HepG2 (cell line): ENCODE measurements at regions not wholly inside any gene's neighbourhood (a gene's known extent, or its start where the extent isn't known, plus 50 kb on each side); places are given as distances from the start of the nearest gene placed in this dataset.

Experiments used
- ATAC-seq: fragments of 200-7000 bp; cut with Tn5 transposase; 3 replicates; pipeline ENCODE4 v1.9.1; 2020; ENCODE audit warnings: mild to moderate bottlenecking, moderate library complexity
- BruUV-seq: library from RNA; stranded (reverse); fragments of 400-500 nt; replicated peaks from 2 replicates; lab custom pipeline; 2021; lab: Mats Ljungman, UMichigan
- CTCF ChIA-PET: fragments of 300-600 bp; formaldehyde crosslinking; extraction: SDS; loops from one replicate; lab custom pipeline; 2021; ENCODE audit warnings: low total read pairs, inconsistent platforms, low intra/inter-chr PET ratio; lab: Yijun Ruan, JAX
- POLR2A ChIA-PET: fragments of 350-600 bp; sonication (Branson Sonifier 250); formaldehyde crosslinking; loops from one replicate; lab custom pipeline; 2020; ENCODE audit warnings: antibody characterized with exemption, inconsistent platforms; lab: Yijun Ruan, JAX
- DNase-seq: peaks from one replicate; pipeline ENCODE4 v3.0.0-alpha.2; 2015; ENCODE audit warnings: low spot score
- FAIRE-seq: peaks from 3 replicates; lab custom pipeline; 2011; peaks lifted over from hg19 to GRCh38; lab: Jason Lieb, UNC
- H2AFZ ChIP-seq: one replicate; pipeline ENCODE4 v1.6.1; 2011; ENCODE audit warnings: low read length, inconsistent platforms
- H3K27ac ChIP-seq: fragments of 300-600 bp; 3 replicates; pipeline ENCODE4 v1.8.0; 2011; ENCODE audit warnings: mixed run types, mild to moderate bottlenecking, mixed read lengths, low read length, inconsistent platforms; ENCODE audit not compliant: insufficient read depth; ENCODE audit errors: extremely low read length
- H3K27me3 ChIP-seq, 2 experiments: fragments of 200-600 bp in 1 of 2; 2 replicates in 1 of 2; 3 replicates in 1 of 2; pipeline versions ENCODE4 v1.6.0 to v1.8.0; 2011; ENCODE audit warnings: low read length in 2 of 2, mild to moderate bottlenecking in 2 of 2, moderate library complexity in 2 of 2, inconsistent platforms in 1 of 2; ENCODE audit not compliant: insufficient read depth in 2 of 2, control insufficient read depth in 1 of 2
- H3K36me3 ChIP-seq, 2 experiments: fragments of 200-600 bp in 1 of 2; replicated peaks in 1 of 2; 2 replicates in 1 of 2; 3 replicates in 1 of 2; pipeline versions ENCODE4 v1.5.1 to v1.8.0; 2011; ENCODE audit warnings: low read length in 2 of 2, inconsistent platforms in 1 of 2; ENCODE audit not compliant: insufficient read depth in 2 of 2, control insufficient read depth in 1 of 2
- H3K4me1 ChIP-seq: 2 replicates; pipeline ENCODE4 v1.5.1; 2012; ENCODE audit warnings: low read length, inconsistent platforms; ENCODE audit not compliant: insufficient read depth
- H3K4me2 ChIP-seq: 2 replicates; pipeline ENCODE4 v1.6.0; 2011; ENCODE audit warnings: low read depth, low read length, inconsistent platforms
- H3K4me3 ChIP-seq, 3 experiments: fragments of 200-600 bp in 1 of 3; sonication (generic), shearing (Covaris generic) in 1 of 3; replicated peaks in 1 of 3; 2 replicates each; pipeline ENCODE4 v1.5.1; 2011 to 2016; ENCODE audit warnings: low read length in 3 of 3, inconsistent platforms in 2 of 3, low read depth in 2 of 3, mild to moderate bottlenecking in 2 of 3, control low read depth in 1 of 3, mixed read lengths in 1 of 3; ENCODE audit not compliant: insufficient read depth in 1 of 3
- H3K79me2 ChIP-seq: one replicate; pipeline ENCODE4 v1.6.1; 2011; ENCODE audit warnings: low read length, inconsistent platforms; ENCODE audit not compliant: insufficient read depth
- H3K9ac ChIP-seq: 2 replicates; pipeline ENCODE4 v1.6.0; 2011; ENCODE audit warnings: mild to moderate bottlenecking, low read depth, low read length, inconsistent platforms; ENCODE audit not compliant: insufficient read depth
- H3K9me3 ChIP-seq: 2 replicates; pipeline ENCODE4 v1.5.1; 2012; ENCODE audit warnings: mild to moderate bottlenecking, low read length
- H4K20me1 ChIP-seq: 2 replicates; pipeline ENCODE4 v1.6.0; 2011; ENCODE audit warnings: inconsistent platforms, mild to moderate bottlenecking, low read length, moderate library complexity; ENCODE audit not compliant: insufficient read depth
- ARHGAP35 ChIP-seq: sonication (generic); formaldehyde crosslinking; IDR thresholded peaks from 2 replicates; pipeline ENCODE4 v1.9.0; 2022; ENCODE audit warnings: mild to moderate bottlenecking, inconsistent platforms, moderate library complexity, missing genetic modification reagents, borderline replicate concordance
- CBX1 ChIP-seq: IDR thresholded peaks from one replicate; pipeline ENCODE4 v1.6.1; 2016; ENCODE audit warnings: antibody characterized with exemption, low read depth
- GPBP1L1 ChIP-seq: sonication (generic); formaldehyde crosslinking; IDR thresholded peaks from 2 replicates; pipeline ENCODE4 v1.5.0; 2020; ENCODE audit warnings: mild to moderate bottlenecking, missing genetic modification reagents
- HDAC6 ChIP-seq: fragments of 200-600 bp; sonication (generic); IDR thresholded peaks from 2 replicates; pipeline ENCODE4 v1.7.0; 2017; ENCODE audit warnings: mild to moderate bottlenecking, antibody characterized with exemption, low read length, low read depth
- NFRKB ChIP-seq: fragments of 450-650 bp; IDR thresholded peaks from 2 replicates; pipeline ENCODE4 v1.6.1; 2017
- NR3C1 ChIP-seq: sonication (generic); formaldehyde crosslinking; IDR thresholded peaks from 2 replicates; pipeline ENCODE4 v1.4.0; 2020; ENCODE audit warnings: missing genetic modification reagents
- PPARG ChIP-seq: conservative IDR thresholded peaks from 2 replicates; pipeline ENCODE4 v1.6.1; 2016; ENCODE audit warnings: missing biosample characterization, missing genetic modification reagents
- SALL2 ChIP-seq: sonication (generic); formaldehyde crosslinking; IDR thresholded peaks from 2 replicates; pipeline ENCODE4 v1.8.1; 2023; ENCODE audit warnings: mild to moderate bottlenecking, missing genetic modification reagents, inconsistent platforms
- TERF1 ChIP-seq: sonication (generic); formaldehyde crosslinking; IDR thresholded peaks from 2 replicates; pipeline ENCODE4 v1.8.0; 2022; ENCODE audit warnings: mild to moderate bottlenecking, missing genetic modification reagents, moderate library complexity
- THAP11 ChIP-seq: IDR thresholded peaks from 2 replicates; pipeline ENCODE4 v1.6.1; 2016; ENCODE audit warnings: missing biosample characterization, missing genetic modification reagents
- ZNF24 ChIP-seq: fragments of 450-650 bp; IDR thresholded peaks from 2 replicates; pipeline ENCODE4 v1.6.1; 2017; ENCODE audit warnings: antibody characterized with exemption, mild to moderate bottlenecking
- ZNF276 ChIP-seq: sonication (generic); formaldehyde crosslinking; IDR thresholded peaks from 2 replicates; pipeline ENCODE4 v1.4.0; 2020; ENCODE audit warnings: mild to moderate bottlenecking, low read depth, missing genetic modification reagents
- ZNF460 ChIP-seq: sonication (generic); formaldehyde crosslinking; IDR thresholded peaks from 2 replicates; pipeline ENCODE4 v1.5.1; 2020; ENCODE audit warnings: missing genetic modification reagents, mild to moderate bottlenecking, borderline replicate concordance
- ZNF572 ChIP-seq: sonication (generic); formaldehyde crosslinking; IDR thresholded peaks from 2 replicates; pipeline ENCODE4 v1.5.1; 2020; ENCODE audit warnings: mild to moderate bottlenecking, missing genetic modification reagents
- ZNF598 ChIP-seq: sonication (generic); formaldehyde crosslinking; IDR thresholded peaks from 2 replicates; pipeline ENCODE4 v1.5.1; 2020; ENCODE audit warnings: mild to moderate bottlenecking, missing genetic modification reagents, borderline replicate concordance
- ZNF839 ChIP-seq: sonication (generic); formaldehyde crosslinking; IDR thresholded peaks from 2 replicates; pipeline ENCODE4 v1.4.0; 2020; ENCODE audit warnings: missing genetic modification reagents, mild to moderate bottlenecking, borderline replicate concordance
- WGBS: methylation state at CpG from one replicate; pipeline ENCODE4 v1.1.6; 2017; ENCODE audit warnings: low lambda C conversion rate; 5-methylcytosine and 5-hydroxymethylcytosine counted together
- in situ Hi-C: cut with HindIII; loops from 2 replicates; pipeline ENCODE4 v1.10.0; 2017; ENCODE audit warnings: low pct_unique_long_range_greater_than_20kb; ENCODE audit not compliant: extremely low pct_ligation_motif_present
- intact Hi-C: fragments of 100-400 bp; cut with micrococcal nuclease; formaldehyde crosslinking; loops from one replicate; pipeline ENCODE4 v1.10.0; 2022; ENCODE audit not compliant: unreplicated experiment

- TF ChIP-seq HDAC6 (no peak), ZNF24 (no peak), ZNF598 (CRISPR knock-in tag) (no peak), TERF1 (no peak), NR3C1 (CRISPR knock-in tag) (no peak), ZNF276 (CRISPR knock-in tag) (no peak), CBX1 (no peak), ARHGAP35 (CRISPR knock-in tag) (no peak), PPARG (no peak)
- TF ChIP-seq, all 625 proteins: peak for 0
These were observed 232.9 kb downstream of the RBM43 start (continued) for GRCh38 chr2:151028691-151029176.

- DNase-seq (no peak), ATAC-seq (no peak), FAIRE-seq (no peak)
- intact Hi-C loops (no loop called here), in situ Hi-C loops (no loop called here)
- no TSS peak for BruUV-seq
- H2AFZ ChIP-seq = no peak overlapping the region
- no peak overlapping the region for H3K27ac ChIP-seq
- no peaks in the 10 kb centered on the region for H3K9me3 ChIP-seq
- ChIA-PET POLR2A (no interaction called here), CTCF (no interaction called here)
- TF ChIP-seq ZNF839 (CRISPR knock-in tag) = no peak
- no peak for TF ChIP-seq ZNF24
- TF ChIP-seq THAP11 = no peak
- no peak for TF ChIP-seq ZNF460
- no peak for TF ChIP-seq ZNF572
- TF ChIP-seq NFRKB = no peak
- TF ChIP-seq SALL2 (CRISPR knock-in tag) = no peak
- no peak for TF ChIP-seq GPBP1L1 (CRISPR knock-in tag)
- no peak overlapping the region for H3K9ac ChIP-seq
- no peak overlapping the region for H3K4me2 ChIP-seq
- no peaks in the 10 kb centered on the region for H3K79me2 ChIP-seq
- no peak overlapping the region for H3K4me3 ChIP-seq
- no peaks in the 10 kb centered on the region; a peak in 2 of 5 replicates for H3K27me3 ChIP-seq
- H3K4me1 ChIP-seq = no peaks in the 10 kb centered on the region
- H3K36me3 ChIP-seq = no peaks in the 10 kb centered on the region
- no peaks in the 10 kb centered on the region for H4K20me1 ChIP-seq
- WGBS = 51% methylated on average over 6 of the region's 6 CpGs
These were observed 234.5 kb downstream of the RBM43 start for GRCh38 chr2:151027151-151027550.
